ENCODE measurements at regions not wholly inside any gene's neighbourhood (a gene's known extent, or its start where the extent isn't known, plus 50 kb on each side); places are given as distances from the start of the nearest gene placed in this dataset.
A peak's percentile ranks its signal among the peaks of the same experiment; 100 is the strongest.

DNA sequence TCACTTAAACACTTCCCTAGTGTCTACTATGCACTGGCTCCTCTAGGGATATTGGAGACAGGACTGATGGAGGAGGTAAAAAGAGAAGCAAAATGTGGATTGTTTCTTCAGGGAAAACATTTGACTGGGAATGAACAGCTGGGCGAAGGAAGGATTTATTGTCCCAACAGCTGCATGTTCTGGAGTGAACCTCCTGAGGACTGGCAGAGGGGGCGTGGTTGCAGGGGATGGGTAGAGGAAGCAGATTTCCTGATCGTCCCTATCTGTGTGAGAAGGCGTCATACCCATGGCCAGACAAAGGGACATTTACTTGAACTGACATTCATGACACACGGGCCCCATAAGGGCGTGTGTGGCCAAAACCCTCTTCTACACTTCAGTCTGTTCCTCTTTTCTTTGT lies 321.5 kb downstream of the MAP2K4 start:
- Histone ChIP-seq H3K4me3 (ENCODE audit: low read depth in 1 of 2, low read length in 2 of 2) (no peak overlapping the region), H3K27ac (ENCODE audit: low read length) (no peak overlapping the region), H3K27me3 (ENCODE audit: low read depth, low read length) (no peaks in the 10 kb centered on the region), H3K4me1 (ENCODE audit: control insufficient read depth in 1 of 2, insufficient read depth in 2 of 2, low read length in 2 of 2) (peaks cover 0 to 3% of the 10 kb centered on the region in 2 donors), H3K9me3 (ENCODE audit: control insufficient read depth in 1 of 2, low read length in 2 of 2) (no peaks in the 10 kb centered on the region), H3K36me3 (ENCODE audit: control insufficient read depth in 1 of 2, insufficient read depth in 2 of 2, low read length in 2 of 2) (no peaks in the 10 kb centered on the region)

DNA sequence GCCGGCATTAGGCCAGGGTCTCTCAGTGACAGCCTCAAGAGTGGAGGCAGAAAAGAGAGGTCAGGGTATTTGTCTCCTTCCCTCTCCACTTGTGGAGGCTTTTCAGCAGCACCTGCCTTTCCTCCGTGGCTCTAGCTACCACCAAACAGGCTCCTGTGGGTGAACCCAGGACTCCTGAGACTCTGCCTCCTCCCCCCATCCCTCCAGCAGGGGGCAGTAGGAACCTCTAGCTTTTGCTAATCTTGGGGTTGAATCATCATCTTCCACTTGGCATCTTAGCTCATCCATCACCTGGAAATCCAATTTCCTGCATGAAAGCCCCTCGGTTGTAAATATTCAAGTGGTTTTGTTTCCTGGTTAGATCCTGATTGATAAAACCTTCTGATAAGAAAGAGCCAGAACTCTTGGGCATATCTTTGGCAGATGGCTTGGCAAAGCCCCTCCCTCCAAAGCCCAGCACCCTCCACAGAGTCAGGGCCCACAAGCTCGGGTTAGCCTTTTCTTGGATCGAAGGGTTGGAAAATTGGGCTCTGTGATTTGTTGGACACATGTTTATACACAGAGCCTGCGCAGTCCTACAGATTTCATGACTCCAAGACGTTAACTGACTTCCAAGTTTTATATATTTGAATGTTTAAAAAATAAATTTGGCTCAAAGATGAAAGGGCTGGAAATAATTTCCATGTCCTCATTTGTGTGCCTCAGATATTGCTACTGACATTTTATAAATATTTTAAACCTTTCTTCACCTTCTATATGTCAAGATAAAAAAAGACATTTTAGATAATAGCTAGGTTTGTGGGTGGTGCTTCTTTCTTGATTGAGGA lies 322.1 kb downstream of the MAP2K4 start:
- H3K27me3 ChIP-seq (ENCODE audit: low read depth, low read length), result no peaks in the 10 kb centered on the region
- no peaks in the 10 kb centered on the region for H3K9me3 ChIP-seq (ENCODE audit: control insufficient read depth in 1 of 2, low read length in 2 of 2)
- H3K27ac ChIP-seq (ENCODE audit: low read length), result no peak overlapping the region
- H3K4me3 ChIP-seq (ENCODE audit: low read depth in 1 of 2, low read length in 2 of 2), result no peak overlapping the region
- H3K36me3 ChIP-seq (ENCODE audit: control insufficient read depth in 1 of 2, insufficient read depth in 2 of 2, low read length in 2 of 2), result no peaks in the 10 kb centered on the region
- peaks cover 0 to 3% of the 10 kb centered on the region in 2 donors for H3K4me1 ChIP-seq (ENCODE audit: control insufficient read depth in 1 of 2, insufficient read depth in 2 of 2, low read length in 2 of 2)

DNA sequence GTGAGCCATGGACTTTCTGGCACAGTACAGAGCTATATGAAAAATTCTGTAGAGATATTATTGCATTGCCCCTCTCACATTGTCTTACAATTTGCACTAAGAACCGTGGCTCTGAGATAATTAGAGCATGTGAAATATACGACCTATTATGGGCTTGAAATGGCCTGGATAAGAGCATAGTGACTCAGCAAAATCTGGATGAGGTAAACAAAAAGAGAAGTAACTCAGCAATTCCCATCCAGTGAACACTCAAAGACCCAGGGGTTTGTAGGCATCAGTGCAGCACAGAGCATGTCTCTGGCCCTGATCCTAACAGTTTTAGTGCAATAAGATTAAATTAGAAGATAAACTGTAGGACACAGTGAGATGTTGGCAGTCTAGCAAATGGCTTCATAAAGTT lies 317.2 kb upstream of the MYOCD start:
- Histone ChIP-seq H3K36me3 (ENCODE audit: control insufficient read depth in 1 of 2, insufficient read depth in 2 of 2, low read length in 2 of 2) (no peaks in the 10 kb centered on the region), H3K4me3 (ENCODE audit: low read depth in 1 of 2, low read length in 2 of 2) (no peak overlapping the region), H3K27ac (ENCODE audit: low read length) (no peak overlapping the region)

DNA sequence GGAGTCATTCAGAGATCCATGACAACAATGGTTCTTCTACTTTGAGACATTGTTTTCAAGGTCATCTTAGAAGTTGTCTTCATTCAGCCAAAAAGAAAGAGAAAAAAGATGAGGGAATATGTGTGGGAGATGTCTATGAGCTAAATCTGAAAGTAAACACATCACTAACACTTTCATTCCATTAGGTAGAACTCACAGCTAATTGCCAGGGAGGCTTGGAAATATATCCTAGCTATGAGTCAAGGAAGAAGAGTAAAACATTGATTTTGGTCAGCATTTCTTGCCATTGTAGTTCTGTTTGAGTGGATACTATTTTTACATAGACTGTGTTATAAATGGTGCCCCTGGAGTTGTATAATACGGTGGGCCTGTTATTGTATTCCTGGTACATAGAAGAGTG lies 316.4 kb upstream of the MYOCD start:
- Histone ChIP-seq H3K4me3 (ENCODE audit: low read depth in 1 of 2, low read length in 2 of 2) (no peak overlapping the region), H3K27ac (ENCODE audit: low read length) (no peak overlapping the region), H3K4me1 (ENCODE audit: control insufficient read depth in 1 of 2, insufficient read depth in 2 of 2, low read length in 2 of 2) (no peaks in the 10 kb centered on the region), H3K9me3 (ENCODE audit: control insufficient read depth in 1 of 2, low read length in 2 of 2) (no peaks in the 10 kb centered on the region), H3K27me3 (ENCODE audit: low read depth, low read length) (no peaks in the 10 kb centered on the region), H3K36me3 (ENCODE audit: control insufficient read depth in 1 of 2, insufficient read depth in 2 of 2, low read length in 2 of 2) (no peaks in the 10 kb centered on the region)

More for the DNA sequence above, 317.2 kb upstream of the MYOCD start:
- Histone ChIP-seq H3K4me1 (ENCODE audit: control insufficient read depth in 1 of 2, insufficient read depth in 2 of 2, low read length in 2 of 2) (no peaks in the 10 kb centered on the region), H3K9me3 (ENCODE audit: control insufficient read depth in 1 of 2, low read length in 2 of 2) (no peaks in the 10 kb centered on the region), H3K27me3 (ENCODE audit: low read depth, low read length) (no peaks in the 10 kb centered on the region)

DNA sequence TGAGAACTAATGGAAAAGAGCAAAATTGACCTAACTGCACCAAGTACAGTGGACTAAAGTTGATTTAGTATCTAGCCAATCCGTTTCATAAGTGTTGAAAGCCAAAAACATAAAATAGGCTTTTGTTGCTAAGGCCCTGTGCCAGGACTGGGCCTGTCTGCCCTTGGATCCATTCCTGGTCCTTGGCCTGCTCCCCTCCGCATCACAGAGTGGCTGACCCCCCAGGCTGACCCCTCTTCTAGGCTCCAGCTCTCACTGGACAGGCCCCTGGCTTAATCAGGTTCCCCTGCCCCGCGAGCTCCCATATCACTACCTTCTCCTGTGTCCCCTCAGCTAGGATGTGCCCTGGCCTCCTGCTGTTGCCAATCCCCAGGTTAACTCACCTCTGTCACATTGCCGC lies 313.6 kb upstream of the MYOCD start:
- no peak overlapping the region for H3K4me3 ChIP-seq (ENCODE audit: low read depth in 1 of 2, low read length in 2 of 2)
- H3K27me3 ChIP-seq (ENCODE audit: low read depth, low read length), result no peaks in the 10 kb centered on the region
- H3K4me1 ChIP-seq (ENCODE audit: control insufficient read depth in 1 of 2, insufficient read depth in 2 of 2, low read length in 2 of 2), result no peaks in the 10 kb centered on the region
- no peaks in the 10 kb centered on the region for H3K36me3 ChIP-seq (ENCODE audit: control insufficient read depth in 1 of 2, insufficient read depth in 2 of 2, low read length in 2 of 2)
- no peaks in the 10 kb centered on the region for H3K9me3 ChIP-seq (ENCODE audit: control insufficient read depth in 1 of 2, low read length in 2 of 2)
- no peak overlapping the region for H3K27ac ChIP-seq (ENCODE audit: low read length)

DNA sequence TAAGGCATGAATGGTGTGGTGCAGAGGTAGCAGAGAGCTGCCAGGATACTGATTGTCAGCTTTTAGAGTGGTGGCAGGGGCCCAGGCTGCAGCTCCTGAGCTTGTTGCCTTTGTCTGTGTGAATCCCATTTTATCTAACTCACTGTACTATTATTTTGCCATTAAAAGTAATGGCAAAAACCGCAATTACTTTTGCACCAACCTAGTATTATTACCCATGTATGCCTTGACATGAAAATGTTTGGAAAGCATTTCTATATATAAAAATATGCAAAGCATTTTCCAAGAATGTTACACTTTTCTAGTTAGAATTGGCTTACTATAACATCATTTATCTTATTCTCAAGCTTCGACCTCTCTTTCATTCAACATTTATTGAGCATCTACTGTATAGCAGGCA lies 308.1 kb upstream of the MYOCD start:
- Histone ChIP-seq H3K9me3 (ENCODE audit: control insufficient read depth in 1 of 2, low read length in 2 of 2) (no peaks in the 10 kb centered on the region), H3K36me3 (ENCODE audit: control insufficient read depth in 1 of 2, insufficient read depth in 2 of 2, low read length in 2 of 2) (no peaks in the 10 kb centered on the region), H3K27ac (ENCODE audit: low read length) (no peak overlapping the region)

DNA sequence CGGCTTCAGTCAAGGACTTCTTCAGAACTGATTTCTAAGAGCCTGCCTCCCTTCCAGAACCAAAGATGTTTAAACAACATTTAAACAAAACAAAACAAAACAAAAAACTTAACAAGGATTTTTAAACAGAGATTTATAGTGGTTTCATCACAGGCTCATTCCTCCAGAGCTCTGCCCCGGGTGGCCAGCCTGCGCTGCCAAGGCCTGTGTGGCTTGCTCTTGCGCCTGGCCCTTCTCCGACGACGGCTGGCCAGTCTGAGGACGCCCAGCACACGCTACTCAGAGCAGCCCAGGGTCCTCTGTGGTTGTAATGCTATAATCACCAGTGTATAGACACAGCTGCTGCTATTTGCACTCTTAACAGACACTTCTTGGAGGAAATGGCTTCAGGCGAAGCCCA lies 307.2 kb upstream of the MYOCD start:
- no peaks in the 10 kb centered on the region for H3K36me3 ChIP-seq (ENCODE audit: control insufficient read depth in 1 of 2, insufficient read depth in 2 of 2, low read length in 2 of 2)
- peak overlapping the region; percentile 46 for H3K27ac ChIP-seq (ENCODE audit: low read length)
- no peaks in the 10 kb centered on the region for H3K9me3 ChIP-seq (ENCODE audit: control insufficient read depth in 1 of 2, low read length in 2 of 2)
- no peaks in the 10 kb centered on the region for H3K27me3 ChIP-seq (ENCODE audit: low read depth, low read length)
- peaks cover 0 to 6% of the 10 kb centered on the region in 2 donors for H3K4me1 ChIP-seq (ENCODE audit: control insufficient read depth in 1 of 2, insufficient read depth in 2 of 2, low read length in 2 of 2)
- no peak overlapping the region for H3K4me3 ChIP-seq (ENCODE audit: low read depth in 1 of 2, low read length in 2 of 2)

More for the DNA sequence above, 308.1 kb upstream of the MYOCD start:
- Histone ChIP-seq H3K4me3 (ENCODE audit: low read depth in 1 of 2, low read length in 2 of 2) (no peak overlapping the region), H3K4me1 (ENCODE audit: control insufficient read depth in 1 of 2, insufficient read depth in 2 of 2, low read length in 2 of 2) (peaks cover 0 to 6% of the 10 kb centered on the region in 2 donors), H3K27me3 (ENCODE audit: low read depth, low read length) (no peaks in the 10 kb centered on the region)

DNA sequence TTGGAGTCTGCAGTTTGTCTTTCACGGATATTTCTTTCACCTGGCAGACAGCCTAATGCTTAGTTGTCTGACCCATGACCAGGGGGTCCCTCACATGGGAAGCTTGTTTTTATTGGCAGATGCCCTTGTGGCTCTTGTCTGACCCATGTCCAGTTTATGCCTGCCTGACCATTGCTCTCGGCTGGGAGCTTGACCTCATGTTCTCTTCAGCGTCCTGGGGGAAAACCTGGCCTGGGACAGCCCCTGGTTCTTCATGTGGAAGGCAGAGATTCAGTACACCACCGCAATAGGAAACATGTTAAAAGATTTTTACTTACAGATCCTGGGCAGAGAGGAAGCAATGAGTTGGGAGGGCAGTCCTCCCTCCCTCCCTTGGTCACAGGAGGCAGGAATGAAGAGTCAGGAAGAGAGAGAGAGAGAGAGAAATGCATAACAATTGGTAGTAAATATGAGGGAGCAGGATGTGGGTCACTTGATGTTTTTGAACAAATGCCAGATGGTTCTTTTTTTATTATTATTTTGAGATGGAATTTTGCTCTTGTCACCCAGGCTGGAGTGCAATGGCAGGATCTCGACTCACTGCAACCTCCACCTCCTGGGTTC lies 302.7 kb upstream of the MYOCD start:
- Histone ChIP-seq H3K36me3 (ENCODE audit: control insufficient read depth in 1 of 2, insufficient read depth in 2 of 2, low read length in 2 of 2) (no peaks in the 10 kb centered on the region), H3K27me3 (ENCODE audit: low read depth, low read length) (no peaks in the 10 kb centered on the region), H3K4me1 (ENCODE audit: control insufficient read depth in 1 of 2, insufficient read depth in 2 of 2, low read length in 2 of 2) (peaks cover 0 to 6% of the 10 kb centered on the region in 2 donors), H3K4me3 (ENCODE audit: low read depth in 1 of 2, low read length in 2 of 2) (no peak overlapping the region), H3K27ac (ENCODE audit: low read length) (no peak overlapping the region), H3K9me3 (ENCODE audit: control insufficient read depth in 1 of 2, low read length in 2 of 2) (no peaks in the 10 kb centered on the region)

DNA sequence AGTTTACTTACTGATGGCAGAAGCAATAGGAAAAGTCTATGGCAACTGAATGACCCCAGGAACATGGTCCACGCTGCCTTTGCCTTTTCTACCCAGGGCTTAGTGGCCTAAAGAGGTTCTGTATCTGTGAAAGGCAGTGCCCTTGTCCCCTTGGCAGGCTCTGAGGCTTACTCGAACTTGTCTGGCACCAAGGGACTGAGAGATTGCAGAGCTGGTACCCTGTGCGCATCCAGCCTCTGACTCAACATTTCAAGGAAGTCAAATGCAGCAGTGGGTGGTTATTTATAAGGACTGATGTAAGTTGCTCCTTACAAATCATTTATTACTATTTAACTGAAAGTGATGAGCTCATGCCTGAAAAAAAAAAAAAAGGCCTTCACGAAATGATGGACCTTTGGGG lies 299.9 kb upstream of the MYOCD start:
- no peaks in the 10 kb centered on the region for H3K27me3 ChIP-seq (ENCODE audit: low read depth, low read length)
- no peaks in the 10 kb centered on the region for H3K36me3 ChIP-seq (ENCODE audit: control insufficient read depth in 1 of 2, insufficient read depth in 2 of 2, low read length in 2 of 2)
- peak overlapping the region; percentile 76 for H3K27ac ChIP-seq (ENCODE audit: low read length)
- H3K4me1 ChIP-seq (ENCODE audit: control insufficient read depth in 1 of 2, insufficient read depth in 2 of 2, low read length in 2 of 2), result no peaks in the 10 kb centered on the region
- H3K4me3 ChIP-seq (ENCODE audit: low read depth in 1 of 2, low read length in 2 of 2), result peak overlapping the region in 1 of 2 donors; percentile 17
- H3K9me3 ChIP-seq (ENCODE audit: control insufficient read depth in 1 of 2, low read length in 2 of 2), result no peaks in the 10 kb centered on the region

DNA sequence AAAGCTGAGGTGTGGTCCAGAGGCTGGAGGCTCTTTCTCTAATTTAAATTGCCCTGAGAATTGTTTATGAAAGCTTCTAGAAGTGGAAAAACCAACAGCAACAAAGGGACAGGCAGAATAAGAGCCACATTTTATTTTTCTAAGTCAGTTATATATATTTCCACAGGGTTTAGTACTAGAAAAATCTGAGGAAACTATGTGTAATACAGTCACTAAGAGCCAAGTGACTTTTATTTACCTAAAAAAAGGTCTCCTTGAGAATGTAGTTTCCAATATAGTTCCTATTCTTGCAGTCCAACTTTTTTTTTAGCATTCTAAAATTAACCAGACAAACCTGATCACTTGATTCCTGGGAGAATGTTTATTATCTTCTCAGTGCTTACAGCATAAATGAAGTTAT lies 296.6 kb upstream of the MYOCD start:
- no peak overlapping the region for H3K27ac ChIP-seq (ENCODE audit: low read length)
- no peaks in the 10 kb centered on the region for H3K4me1 ChIP-seq (ENCODE audit: control insufficient read depth in 1 of 2, insufficient read depth in 2 of 2, low read length in 2 of 2)

DNA sequence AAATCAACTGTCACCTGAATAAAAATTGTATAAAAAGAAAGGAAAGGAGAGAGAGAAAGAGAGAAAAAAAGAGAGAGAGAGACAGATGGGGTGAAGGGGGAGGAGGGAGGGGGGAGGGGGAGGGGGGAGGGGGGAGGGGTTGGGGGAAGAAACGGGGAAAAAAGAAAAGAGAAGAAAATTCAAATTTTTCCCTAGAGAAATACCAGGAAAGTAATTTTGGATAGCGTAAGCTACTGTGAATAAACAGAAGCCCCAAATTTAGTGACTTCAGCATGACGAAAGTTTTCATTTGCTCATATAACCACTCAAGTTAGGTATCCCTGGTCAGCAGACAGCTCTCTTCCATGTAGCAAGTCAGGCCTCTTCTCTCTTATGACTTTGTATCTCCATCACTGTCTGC lies 289.4 kb upstream of the MYOCD start:
- no peaks in the 10 kb centered on the region for H3K27me3 ChIP-seq (ENCODE audit: low read depth, low read length)
- H3K36me3 ChIP-seq (ENCODE audit: control insufficient read depth in 1 of 2, insufficient read depth in 2 of 2, low read length in 2 of 2), result no peaks in the 10 kb centered on the region

More for the DNA sequence above, 296.6 kb upstream of the MYOCD start:
- Histone ChIP-seq H3K27me3 (ENCODE audit: low read depth, low read length) (no peaks in the 10 kb centered on the region), H3K36me3 (ENCODE audit: control insufficient read depth in 1 of 2, insufficient read depth in 2 of 2, low read length in 2 of 2) (no peaks in the 10 kb centered on the region), H3K9me3 (ENCODE audit: control insufficient read depth in 1 of 2, low read length in 2 of 2) (no peaks in the 10 kb centered on the region), H3K4me3 (ENCODE audit: low read depth in 1 of 2, low read length in 2 of 2) (no peak overlapping the region)

More for the DNA sequence above, 289.4 kb upstream of the MYOCD start:
- no peak overlapping the region for H3K27ac ChIP-seq (ENCODE audit: low read length)
- H3K4me1 ChIP-seq (ENCODE audit: control insufficient read depth in 1 of 2, insufficient read depth in 2 of 2, low read length in 2 of 2), result no peaks in the 10 kb centered on the region
- H3K9me3 ChIP-seq (ENCODE audit: control insufficient read depth in 1 of 2, low read length in 2 of 2), result no peaks in the 10 kb centered on the region
- no peak overlapping the region for H3K4me3 ChIP-seq (ENCODE audit: low read depth in 1 of 2, low read length in 2 of 2)
